ENCODE measurements at regions not wholly inside any gene's neighbourhood (a gene's known extent, or its start where the extent isn't known, plus 50 kb on each side); places are given as distances from the start of the nearest gene placed in this dataset.
A peak's percentile ranks its signal among the peaks of the same experiment; 100 is the strongest.

- TF ChIP-seq CTCF (IDR thresholded peaks at IDR 0.05; ENCODE audit: poor library complexity, severe bottlenecking): no peak
- Histone ChIP-seq H3K27me3 (ENCODE audit: insufficient read depth, poor library complexity, severe bottlenecking) (no peaks in the 10 kb centered on the region), H3K36me3 (ENCODE audit: low read depth) (no peaks in the 10 kb centered on the region), H3K4me1 (ENCODE audit: insufficient read depth, poor library complexity, severe bottlenecking) (peaks cover 10% of the 10 kb centered on the region), H3K4me3 (ENCODE audit: severe bottlenecking) (no peak overlapping the region), H3K27ac (ENCODE audit: poor library complexity, severe bottlenecking) (no peak overlapping the region), H3K9me3 (ENCODE audit: severe bottlenecking) (no peaks in the 10 kb centered on the region)
- ATAC-seq (ENCODE audit: low read depth): no peak
- no peak for DNase-seq (ENCODE audit: low spot score)
Observed at GRCh38 chr18:70411876-70412435, 123.1 kb downstream of the SOCS6 start.

GRCh38 chr18:70411307-70411706, 122.5 kb downstream of the SOCS6 start:
- H3K27me3 ChIP-seq (ENCODE audit: insufficient read depth, poor library complexity, severe bottlenecking): no peaks in the 10 kb centered on the region
- peaks cover 10% of the 10 kb centered on the region for H3K4me1 ChIP-seq (ENCODE audit: insufficient read depth, poor library complexity, severe bottlenecking)
- TF ChIP-seq CTCF (IDR thresholded peaks at IDR 0.05; ENCODE audit: poor library complexity, severe bottlenecking): no peak
- ATAC-seq (ENCODE audit: low read depth) (no peak), DNase-seq (ENCODE audit: low spot score) (no peak)
- no peak overlapping the region for H3K27ac ChIP-seq (ENCODE audit: poor library complexity, severe bottlenecking)
- no peak overlapping the region for H3K4me3 ChIP-seq (ENCODE audit: severe bottlenecking)
- H3K9me3 ChIP-seq (ENCODE audit: severe bottlenecking): no peaks in the 10 kb centered on the region
- no peaks in the 10 kb centered on the region for H3K36me3 ChIP-seq (ENCODE audit: low read depth)

GRCh38 chr18:70405052-70405451, 116.2 kb downstream of the SOCS6 start:
- no peak overlapping the region for H3K27ac ChIP-seq (ENCODE audit: poor library complexity, severe bottlenecking)
- H3K4me3 ChIP-seq (ENCODE audit: severe bottlenecking): no peak overlapping the region
- TF ChIP-seq CTCF (IDR thresholded peaks at IDR 0.05; ENCODE audit: poor library complexity, severe bottlenecking): no peak
- H3K36me3 ChIP-seq (ENCODE audit: low read depth): no peaks in the 10 kb centered on the region
- H3K27me3 ChIP-seq (ENCODE audit: insufficient read depth, poor library complexity, severe bottlenecking): no peaks in the 10 kb centered on the region
- no peaks in the 10 kb centered on the region for H3K9me3 ChIP-seq (ENCODE audit: severe bottlenecking)
- H3K4me1 ChIP-seq (ENCODE audit: insufficient read depth, poor library complexity, severe bottlenecking): no peaks in the 10 kb centered on the region
- no peak for DNase-seq (ENCODE audit: low spot score)
- ATAC-seq (ENCODE audit: low read depth): 0 out of 3 replicates have a peak, but pooled peaks have one; percentile 54

- Histone ChIP-seq H3K27me3 (ENCODE audit: insufficient read depth, poor library complexity, severe bottlenecking) (no peaks in the 10 kb centered on the region), H3K9me3 (ENCODE audit: severe bottlenecking) (no peaks in the 10 kb centered on the region), H3K4me1 (ENCODE audit: insufficient read depth, poor library complexity, severe bottlenecking) (no peaks in the 10 kb centered on the region), H3K4me3 (ENCODE audit: severe bottlenecking) (no peak overlapping the region), H3K36me3 (ENCODE audit: low read depth) (no peaks in the 10 kb centered on the region), H3K27ac (ENCODE audit: poor library complexity, severe bottlenecking) (no peak overlapping the region)
- DNase-seq (ENCODE audit: low spot score) (no peak), ATAC-seq (ENCODE audit: low read depth) (no peak)
- no peak for TF ChIP-seq CTCF (IDR thresholded peaks at IDR 0.05; ENCODE audit: poor library complexity, severe bottlenecking)
Observed at GRCh38 chr18:70400476-70400875, 111.6 kb downstream of the SOCS6 start.

- H3K9me3 ChIP-seq (ENCODE audit: severe bottlenecking): no peaks in the 10 kb centered on the region
- no peak for ATAC-seq (ENCODE audit: low read depth)
- TF ChIP-seq CTCF (IDR thresholded peaks at IDR 0.05; ENCODE audit: poor library complexity, severe bottlenecking): no peak
Observed at GRCh38 chr18:70398076-70398475, 109.2 kb downstream of the SOCS6 start.

More at GRCh38 chr18:70398076-70398475, 109.2 kb downstream of the SOCS6 start:
- Histone ChIP-seq H3K4me1 (ENCODE audit: insufficient read depth, poor library complexity, severe bottlenecking) (no peaks in the 10 kb centered on the region), H3K27ac (ENCODE audit: poor library complexity, severe bottlenecking) (peak overlapping the region; percentile 2), H3K36me3 (ENCODE audit: low read depth) (no peaks in the 10 kb centered on the region), H3K4me3 (ENCODE audit: severe bottlenecking) (no peak overlapping the region), H3K27me3 (ENCODE audit: insufficient read depth, poor library complexity, severe bottlenecking) (no peaks in the 10 kb centered on the region)
- no peak for DNase-seq (ENCODE audit: low spot score)
